SW480 (cell line): ENCODE measurements at regions not wholly inside any gene's neighbourhood (a gene's known extent, or its start where the extent isn't known, plus 50 kb on each side); places are given as distances from the start of the nearest gene placed in this dataset.
"Not testable (repeated sequence)": the region's sequence is repeated elsewhere in the genome, so short reads cannot be mapped to it uniquely, and the experiment has no call there.

ENCODE experiments used
- DNase-seq: peaks from one replicate; pipeline ENCODE4 v3.0.0-alpha.2; 2016; ENCODE audit warnings: low spot score

GRCh38 chr3:191741847-191742350 is 280.9 kb downstream of the PYDC2 start:
- not testable (repeated sequence) for DNase-seq

- no peak for DNase-seq
Observed at GRCh38 chr3:191743283-191743682, 282.3 kb downstream of the PYDC2 start.

- DNase-seq = no peak
Observed at GRCh38 chr3:191750618-191751017, 289.7 kb downstream of the PYDC2 start.

GRCh38 chr3:191753196-191753595 is 292.2 kb downstream of the PYDC2 start:
- no peak for DNase-seq

GRCh38 chr3:191761906-191762305 is 300.9 kb downstream of the PYDC2 start:
- no peak for DNase-seq

- no peak for DNase-seq
Observed at GRCh38 chr3:191762323-191762960, 301.5 kb downstream of the PYDC2 start.

GRCh38 chr3:191768421-191768820 is 307.5 kb downstream of the PYDC2 start:
- no peak for DNase-seq

- no peak for DNase-seq
Observed at GRCh38 chr3:191770541-191770940, 309.6 kb downstream of the PYDC2 start.

- DNase-seq = no peak
Observed at GRCh38 chr3:191774485-191774884, 313.5 kb downstream of the PYDC2 start.

GRCh38 chr3:191775451-191776233 is 314.7 kb downstream of the PYDC2 start:
- no peak for DNase-seq

- no peak for DNase-seq
Observed at GRCh38 chr3:191781044-191781443, 320.1 kb downstream of the PYDC2 start.

GRCh38 chr3:191783024-191783423 is 322.1 kb downstream of the PYDC2 start:
- DNase-seq = no peak

- no peak for DNase-seq
Observed at GRCh38 chr3:191790934-191791333, 330.0 kb downstream of the PYDC2 start.

- no peak for DNase-seq
Observed at GRCh38 chr3:191792580-191792979, 331.6 kb downstream of the PYDC2 start.

GRCh38 chr3:191795196-191795595 is 334.2 kb downstream of the PYDC2 start:
- no peak for DNase-seq

- DNase-seq = no peak
Observed at GRCh38 chr3:191797271-191797670, 336.3 kb downstream of the PYDC2 start.

- DNase-seq = no peak
Observed at GRCh38 chr3:191802671-191803070, 341.7 kb downstream of the PYDC2 start.

GRCh38 chr3:191804935-191805334 is 344.0 kb downstream of the PYDC2 start:
- DNase-seq = no peak

GRCh38 chr3:191808073-191808472 is 347.1 kb downstream of the PYDC2 start:
- no peak for DNase-seq

- DNase-seq = no peak
Observed at GRCh38 chr3:191809326-191809949, 348.5 kb downstream of the PYDC2 start.

GRCh38 chr3:191813245-191813644 is 352.3 kb downstream of the PYDC2 start:
- DNase-seq = no peak

GRCh38 chr3:191848818-191849217 is 387.9 kb downstream of the PYDC2 start:
- DNase-seq = no peak

- DNase-seq = no peak
Observed at GRCh38 chr3:191859531-191859930, 398.6 kb downstream of the PYDC2 start.
